ENCODE measurements at regions not wholly inside any gene's neighbourhood (a gene's known extent, or its start where the extent isn't known, plus 50 kb on each side); places are given as distances from the start of the nearest gene placed in this dataset.

GRCh38 chr2:67625178-67625577 is 228.0 kb downstream of the ETAA1 start:
- no peak overlapping the region for H3K4me3 ChIP-seq
- TF ChIP-seq POLR2AphosphoS5 (IDR thresholded peaks at IDR 0.05): peak in 1 of 2 donors; percentile 18
- TF ChIP-seq EP300 (IDR thresholded peaks at IDR 0.05): no peak
- DNase-seq (ENCODE audit: extremely low spot score): no peak
- no peaks in the 10 kb centered on the region for H3K4me1 ChIP-seq
- H3K27me3 ChIP-seq: no peaks in the 10 kb centered on the region
- H3K9me3 ChIP-seq: no peaks in the 10 kb centered on the region
- peak overlapping the region in 1 of 4 donors; percentile 20 for H3K27ac ChIP-seq (replicated peaks in 1 of 4)
- no peaks in the 10 kb centered on the region for H3K36me3 ChIP-seq
- intact Hi-C loops (cut with DNase I): no loop called here

- H3K4me1 ChIP-seq: no peaks in the 10 kb centered on the region
- intact Hi-C loops (cut with DNase I): no loop called here
- no peaks in the 10 kb centered on the region for H3K36me3 ChIP-seq
- TF ChIP-seq POLR2A (IDR thresholded peaks at IDR 0.05; ENCODE audit: low read depth): no peak
- TF ChIP-seq POLR2AphosphoS5 (IDR thresholded peaks at IDR 0.05): no peak
- no peak for TF ChIP-seq CTCF (IDR thresholded peaks at IDR 0.05)
- TF ChIP-seq EP300 (IDR thresholded peaks at IDR 0.05): no peak
- no peaks in the 10 kb centered on the region for H3K27me3 ChIP-seq
- H3K4me3 ChIP-seq: no peak overlapping the region
- no peaks in the 10 kb centered on the region for H3K9me3 ChIP-seq
- DNase-seq (ENCODE audit: extremely low spot score): no peak
- H3K27ac ChIP-seq (replicated peaks in 1 of 4): peak overlapping the region in 1 of 4 donors; percentile 20
- 80% methylated on average over 5 of the region's 5 CpGs for WGBS
These were observed 228.8 kb downstream of the ETAA1 start for GRCh38 chr2:67625690-67626475.

GRCh38 chr2:67626656-67627055 is 229.5 kb downstream of the ETAA1 start:
- Histone ChIP-seq H3K9me3 (no peaks in the 10 kb centered on the region), H3K27ac (replicated peaks in 1 of 4) (no peak overlapping the region), H3K36me3 (no peaks in the 10 kb centered on the region), H3K27me3 (no peaks in the 10 kb centered on the region), H3K4me3 (no peak overlapping the region), H3K4me1 (no peaks in the 10 kb centered on the region)
- intact Hi-C loops (cut with DNase I): no loop called here
- TF ChIP-seq EP300 (IDR thresholded peaks at IDR 0.05) (no peak), POLR2AphosphoS5 (IDR thresholded peaks at IDR 0.05) (no peak), CTCF (IDR thresholded peaks at IDR 0.05) (no peak), POLR2A (IDR thresholded peaks at IDR 0.05; ENCODE audit: low read depth) (no peak)
- no peak for DNase-seq (ENCODE audit: extremely low spot score)
- WGBS: 52% methylated on average over 4 of the region's 4 CpGs

GRCh38 chr2:67627456-67628207 is 230.5 kb downstream of the ETAA1 start:
- DNase-seq (ENCODE audit: extremely low spot score): no peak
- no peaks in the 10 kb centered on the region for H3K36me3 ChIP-seq
- H3K27ac ChIP-seq (replicated peaks in 1 of 4): no peak overlapping the region
- TF ChIP-seq EP300 (IDR thresholded peaks at IDR 0.05) (no peak), POLR2A (IDR thresholded peaks at IDR 0.05; ENCODE audit: low read depth) (no peak), POLR2AphosphoS5 (IDR thresholded peaks at IDR 0.05) (no peak), CTCF (IDR thresholded peaks at IDR 0.05) (no peak)
- H3K9me3 ChIP-seq: no peaks in the 10 kb centered on the region
- no peaks in the 10 kb centered on the region for H3K27me3 ChIP-seq
- no peaks in the 10 kb centered on the region for H3K4me1 ChIP-seq
- intact Hi-C loops (cut with DNase I): no loop called here
- no peak overlapping the region for H3K4me3 ChIP-seq
- WGBS: 93% methylated on average over 3 of the region's 3 CpGs

- Histone ChIP-seq H3K4me3 (no peak overlapping the region), H3K9me3 (no peaks in the 10 kb centered on the region), H3K36me3 (no peaks in the 10 kb centered on the region), H3K27me3 (no peaks in the 10 kb centered on the region), H3K27ac (replicated peaks in 1 of 4) (no peak overlapping the region), H3K4me1 (no peaks in the 10 kb centered on the region)
- no peak for DNase-seq (ENCODE audit: extremely low spot score)
- TF ChIP-seq POLR2AphosphoS5 (IDR thresholded peaks at IDR 0.05): no peak
- no peak for TF ChIP-seq POLR2A (IDR thresholded peaks at IDR 0.05; ENCODE audit: low read depth)
- TF ChIP-seq EP300 (IDR thresholded peaks at IDR 0.05): no peak
- TF ChIP-seq CTCF (IDR thresholded peaks at IDR 0.05): no peak
- 86% methylated on average over 1 of the region's 1 CpG for WGBS
- intact Hi-C loops (cut with DNase I): no loop called here
These were observed 231.8 kb downstream of the ETAA1 start for GRCh38 chr2:67628892-67629291.
